Fibroblast of peridontal ligament (primary cell): ENCODE measurements at regions not wholly inside any gene's neighbourhood (a gene's known extent, or its start where the extent isn't known, plus 50 kb on each side); places are given as distances from the start of the nearest gene placed in this dataset.
"Not testable (repeated sequence)": the region's sequence is repeated elsewhere in the genome, so short reads cannot be mapped to it uniquely, and the experiment has no call there.

ENCODE experiments used
- DNase-seq: peaks from one replicate; pipeline ENCODE4 v3.0.0-alpha.2; 2010; ENCODE audit errors: extremely low read depth

DNA sequence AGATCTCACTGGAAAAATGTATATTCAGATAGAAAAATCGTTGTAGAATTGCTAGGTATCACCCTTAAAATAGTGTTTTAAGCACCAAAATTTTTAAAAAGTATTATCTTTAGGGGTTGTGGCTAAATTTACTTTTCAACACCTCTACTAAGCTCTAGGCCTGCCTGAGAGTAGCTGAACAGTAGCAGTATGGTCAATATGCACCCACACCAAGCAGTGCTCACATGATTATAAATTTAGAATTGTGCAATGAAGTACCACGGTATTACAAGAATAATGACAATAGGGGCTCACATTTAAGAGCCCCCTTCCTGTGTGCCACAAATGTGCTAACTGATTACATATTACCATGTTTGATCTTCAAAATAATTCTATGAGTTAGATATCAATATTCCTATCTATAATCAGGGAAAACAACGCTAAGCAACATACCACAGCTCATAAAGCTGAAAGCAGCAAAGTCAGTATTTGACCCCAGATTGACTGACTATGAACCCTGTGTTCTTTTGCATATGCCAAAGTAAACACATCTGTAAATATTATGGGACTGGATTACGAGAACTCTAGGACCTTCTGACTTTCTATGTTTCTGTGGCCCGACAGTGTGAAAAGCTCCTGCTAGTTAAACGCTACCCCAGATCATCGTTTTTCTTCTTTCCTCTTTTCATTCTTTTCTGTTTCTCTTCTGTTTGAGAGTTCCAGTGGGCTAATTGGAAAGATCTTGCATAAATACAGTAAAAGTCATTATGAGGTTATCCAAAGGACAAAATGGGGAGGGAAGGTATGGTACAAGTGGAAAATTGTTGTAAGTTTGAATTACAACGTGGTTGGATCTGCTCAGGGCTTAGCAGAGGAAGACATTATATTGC, 201.1 kb upstream of the C1orf87 start:
- peak; percentile 19 for DNase-seq

DNA sequence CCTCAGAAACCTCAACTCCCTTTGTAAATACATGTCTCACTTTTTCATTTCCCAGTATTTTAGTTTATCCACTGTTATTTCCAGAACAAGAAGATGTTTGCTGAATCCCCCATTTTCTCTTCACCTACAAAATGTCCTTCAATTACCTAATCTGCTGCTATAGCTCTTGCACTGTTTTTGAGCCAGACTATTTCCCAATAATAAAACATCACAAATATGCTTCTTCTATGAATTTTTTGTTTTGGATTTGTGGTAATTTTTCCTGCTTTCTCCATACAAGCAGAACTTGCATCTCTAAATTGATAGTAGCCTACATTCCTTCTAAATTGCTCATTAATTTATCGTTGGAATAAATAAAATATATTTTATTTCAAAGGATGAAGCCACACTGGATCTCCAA, 199.6 kb upstream of the C1orf87 start:
- DNase-seq: peak; percentile 27

DNA sequence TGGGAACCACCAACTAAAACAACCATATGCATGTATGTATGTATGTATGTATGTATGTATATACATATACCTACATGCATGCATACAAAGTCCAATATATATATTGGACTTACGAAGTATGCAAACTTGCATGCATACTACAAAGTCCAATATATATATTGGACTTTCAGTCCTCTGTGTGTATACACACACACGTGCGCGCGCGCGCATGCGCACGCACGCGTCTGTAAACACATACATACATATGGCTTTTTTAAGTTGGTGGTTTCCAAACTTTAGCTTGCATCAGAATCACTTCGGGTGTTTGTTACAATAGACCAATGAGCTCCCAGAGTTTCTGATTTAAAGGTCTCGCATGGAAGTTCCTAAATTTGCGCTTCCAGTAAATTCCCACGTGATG, 197.5 kb upstream of the C1orf87 start:
- no peak for DNase-seq

DNA sequence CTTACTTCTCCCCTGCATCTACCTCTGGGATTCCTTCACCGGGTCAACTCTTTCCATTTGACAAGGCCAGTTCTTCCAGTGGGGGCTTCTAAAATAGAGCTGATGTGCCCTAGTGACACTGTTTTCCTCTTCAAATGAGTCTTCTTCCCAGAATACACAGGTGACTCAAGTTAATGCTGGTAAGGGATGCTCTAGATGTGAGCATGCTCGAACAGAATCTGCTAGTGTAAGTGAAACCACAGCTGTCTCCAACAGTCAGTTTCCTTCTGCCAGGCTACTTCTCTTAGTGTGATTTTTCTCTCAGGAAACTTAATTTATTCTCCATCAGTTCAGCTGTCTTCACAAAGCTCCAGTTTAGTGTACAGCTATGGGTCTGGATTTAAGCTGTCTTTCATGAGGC, 194.9 kb upstream of the C1orf87 start:
- DNase-seq: no peak

DNA sequence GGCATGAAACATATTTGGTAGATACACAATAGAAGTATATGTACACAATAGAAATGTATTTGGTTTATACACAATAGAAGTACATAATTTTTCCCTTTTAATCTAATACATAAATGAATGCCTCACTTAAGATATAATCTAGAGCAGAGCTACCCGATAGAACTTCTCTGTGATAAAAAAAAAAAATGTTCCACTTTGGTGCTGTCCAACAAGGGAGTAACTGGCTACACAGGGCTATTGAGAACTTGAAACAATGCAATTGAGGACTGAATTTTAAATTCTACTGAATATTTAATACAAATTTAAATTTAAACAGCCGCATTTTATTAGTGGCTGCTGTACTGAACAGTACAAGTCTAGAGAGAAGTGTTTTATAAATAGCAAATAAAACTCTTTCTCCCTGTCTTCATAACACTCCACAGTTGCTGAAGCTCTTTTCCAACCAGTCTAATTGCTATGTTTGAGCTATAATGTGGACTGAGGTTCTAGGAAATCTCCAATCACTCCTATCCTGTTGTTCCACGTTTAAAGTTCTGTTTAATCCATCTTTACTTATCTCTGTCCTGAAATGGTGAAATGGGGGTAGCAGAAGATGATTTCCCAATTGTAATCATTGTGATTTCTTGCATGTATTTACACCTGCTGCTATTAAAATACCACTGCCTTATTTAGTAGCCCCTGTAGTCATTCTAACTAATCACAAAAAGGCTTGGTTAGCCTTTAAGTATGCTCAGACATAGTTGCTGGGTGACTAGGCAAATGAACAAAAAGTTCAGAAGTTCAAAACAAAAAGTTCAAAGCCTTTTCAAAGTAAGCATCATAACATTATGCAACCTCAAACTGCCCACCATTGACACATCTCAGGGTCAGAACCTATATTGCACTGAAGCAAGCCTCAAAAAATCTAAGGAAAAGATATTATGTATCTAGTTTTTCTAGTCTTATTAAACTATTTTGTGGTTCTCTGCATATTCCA, 192.3 kb upstream of the C1orf87 start:
- peak; percentile 73 for DNase-seq

DNA sequence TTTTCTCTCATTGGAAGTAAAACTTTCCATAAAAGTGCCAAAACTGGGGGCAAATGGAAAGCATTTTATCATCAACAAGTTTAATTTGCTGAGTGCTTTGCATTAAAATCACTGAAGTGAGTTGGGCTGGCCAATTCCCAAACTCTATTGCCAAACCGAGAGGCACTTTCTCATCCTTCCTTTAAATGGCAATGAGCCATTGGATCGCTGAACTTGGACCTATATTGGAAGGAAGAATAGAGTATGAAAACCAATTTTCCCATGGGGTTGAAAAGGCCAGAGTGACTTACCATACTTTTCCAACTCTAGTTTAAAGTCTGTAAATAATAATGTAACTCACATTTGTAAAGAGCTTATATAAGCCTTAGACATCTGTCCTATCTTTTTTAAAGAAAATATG, 189.1 kb upstream of the C1orf87 start:
- DNase-seq: peak; percentile 72

DNA sequence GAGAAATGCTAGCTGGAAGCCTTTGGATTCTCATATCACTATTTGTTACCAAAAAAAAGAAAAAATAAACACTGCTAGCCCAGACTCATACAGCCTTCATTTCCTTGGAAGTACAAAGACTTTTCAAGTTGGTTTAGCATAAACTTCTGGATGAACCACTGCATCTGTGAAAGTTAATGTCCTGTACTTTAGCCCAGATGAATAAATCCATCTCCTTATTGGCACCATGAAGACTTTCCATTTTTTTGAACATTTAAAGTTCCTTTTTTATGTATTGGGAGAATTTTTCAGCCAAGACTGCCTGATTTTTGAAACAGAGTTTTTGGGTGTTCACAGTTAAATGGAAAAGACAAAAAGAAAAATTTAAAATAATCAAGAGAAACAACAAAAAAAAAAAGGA, 184.0 kb upstream of the C1orf87 start:
- peak; percentile 41 for DNase-seq

DNA sequence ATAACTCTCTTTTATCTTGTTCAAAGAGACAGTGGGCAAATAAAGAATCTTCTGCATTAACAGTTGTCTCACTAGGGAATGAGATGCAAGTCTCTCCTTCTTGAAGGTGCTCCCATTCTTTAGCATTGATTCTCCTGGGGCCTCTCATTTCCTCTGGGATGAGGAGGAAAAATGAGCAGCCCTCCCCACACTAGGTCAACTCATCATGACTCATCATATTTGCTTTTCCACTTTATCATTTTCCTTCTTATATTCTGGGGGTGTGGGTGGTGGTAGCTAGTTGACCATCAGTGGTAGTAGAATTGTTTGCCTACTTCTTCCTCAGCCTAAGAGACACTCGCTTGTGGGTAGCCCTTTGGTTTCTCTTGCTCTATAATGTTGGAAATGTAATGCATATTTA, 182.0 kb upstream of the C1orf87 start:
- DNase-seq: peak; percentile 13

DNA sequence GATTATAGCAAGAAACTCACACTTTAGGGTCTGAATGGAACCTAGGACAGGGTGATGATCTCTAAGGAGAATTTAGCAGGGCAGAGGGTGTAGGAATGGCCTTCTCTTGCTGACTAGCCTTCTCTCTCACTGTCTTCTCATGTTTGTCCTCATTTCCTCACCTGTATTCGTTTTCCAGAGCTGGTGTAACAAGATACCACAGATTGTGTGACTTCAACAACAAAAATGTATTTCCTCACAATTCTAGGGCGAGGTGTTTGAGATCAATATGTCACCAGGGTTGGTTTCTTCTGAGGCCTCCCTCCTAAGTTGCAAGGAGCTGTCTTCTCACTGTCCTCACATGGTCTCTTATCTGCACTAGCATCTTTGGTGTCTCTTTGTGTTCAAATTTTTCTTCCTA, 177.9 kb upstream of the C1orf87 start:
- no peak for DNase-seq

DNA sequence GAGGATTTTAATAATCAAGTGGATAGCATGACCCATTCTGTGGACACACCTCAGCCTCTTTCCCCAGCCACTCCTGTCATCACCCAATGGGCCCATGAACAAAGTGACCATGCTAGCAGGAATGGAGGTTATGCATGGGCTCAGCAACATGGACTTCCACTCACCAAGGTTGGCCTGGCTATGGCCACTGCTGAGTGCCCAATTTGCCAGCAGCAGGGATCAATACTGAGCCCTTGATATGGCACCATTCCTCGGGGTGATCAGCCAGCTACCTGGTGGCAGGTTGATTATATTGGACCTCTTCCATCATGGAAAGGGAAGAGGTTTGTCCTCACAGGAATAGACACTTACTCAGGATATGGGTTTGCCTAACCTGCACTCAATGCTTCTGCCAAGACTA, 173.9 kb upstream of the C1orf87 start:
- not testable (repeated sequence) for DNase-seq

DNA sequence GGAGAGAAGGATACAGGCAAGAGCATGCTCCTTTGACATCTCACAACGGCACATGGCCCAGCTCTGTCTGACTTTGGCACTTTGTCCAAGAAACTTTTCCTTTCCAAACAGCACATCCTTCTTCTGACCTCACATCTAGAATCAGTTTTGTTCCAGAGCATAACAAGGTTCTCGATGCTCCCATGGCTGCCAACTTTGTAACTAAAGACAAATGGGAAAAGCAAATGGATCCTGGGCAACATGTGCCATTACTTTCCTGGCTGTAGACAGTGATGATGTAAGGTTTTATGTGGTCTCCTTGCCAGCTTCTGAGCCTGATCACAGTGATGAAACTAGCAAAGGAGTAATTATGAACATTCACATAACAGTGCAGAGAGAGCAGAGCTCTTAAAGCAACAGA, 171.8 kb upstream of the C1orf87 start:
- DNase-seq: peak; percentile 67

DNA sequence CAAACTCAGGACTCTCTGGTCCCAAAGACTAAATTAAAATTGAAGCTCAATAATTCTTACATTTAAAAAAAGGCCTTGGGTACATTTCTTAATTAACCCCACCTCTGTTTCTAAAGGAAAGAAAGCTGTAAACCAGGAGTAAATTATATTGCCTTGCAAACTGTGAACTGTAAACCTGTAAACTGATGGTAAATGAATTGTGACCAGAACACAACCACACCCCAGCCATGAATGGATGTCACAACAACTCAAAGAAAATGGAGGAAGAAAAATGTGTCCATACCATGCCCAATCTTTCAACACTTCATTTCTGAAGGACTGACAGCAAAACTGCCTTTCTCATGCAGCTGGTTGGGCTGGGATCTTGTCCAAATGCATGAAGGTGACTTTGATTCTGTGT, 171.3 kb upstream of the C1orf87 start:
- no peak for DNase-seq

DNA sequence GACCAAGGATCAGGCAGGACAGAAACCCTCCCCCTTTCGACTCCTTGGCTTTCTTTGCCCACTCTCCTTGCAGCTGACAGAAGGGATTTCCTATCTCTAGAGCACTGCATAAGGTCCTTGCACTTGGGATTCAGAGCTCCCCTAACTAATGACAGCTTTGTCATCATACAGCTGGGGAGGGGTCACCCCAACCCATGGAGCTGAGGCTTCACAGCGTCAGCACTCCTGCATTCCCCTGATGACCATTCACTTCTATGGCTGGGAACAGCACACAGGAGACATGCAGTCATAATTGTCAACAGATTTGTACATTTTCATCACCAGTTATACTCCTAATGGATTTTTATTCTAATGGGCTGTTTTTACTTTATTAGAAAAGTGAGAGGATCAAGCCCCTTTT, 161.7 kb upstream of the C1orf87 start:
- no peak for DNase-seq

DNA sequence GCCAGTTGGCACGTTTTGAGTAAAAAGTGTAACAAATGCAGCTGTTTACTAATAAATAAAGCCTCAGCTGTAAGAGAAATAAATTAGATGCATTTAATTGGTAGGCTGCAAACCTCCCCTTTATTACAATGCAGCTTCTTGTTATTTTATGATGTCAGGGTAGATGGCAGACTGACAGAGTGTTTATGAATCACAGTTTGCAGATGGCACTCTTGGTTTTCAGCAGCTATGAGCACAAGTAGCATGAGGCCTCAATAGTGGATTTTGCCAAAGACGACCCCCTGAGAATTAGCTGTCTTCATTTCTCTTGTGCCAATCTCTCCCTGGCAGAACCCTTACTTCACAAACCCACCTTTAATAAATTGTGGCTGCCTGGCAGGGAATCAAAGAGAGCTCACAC, 161.2 kb upstream of the C1orf87 start:
- peak; percentile 25 for DNase-seq

DNA sequence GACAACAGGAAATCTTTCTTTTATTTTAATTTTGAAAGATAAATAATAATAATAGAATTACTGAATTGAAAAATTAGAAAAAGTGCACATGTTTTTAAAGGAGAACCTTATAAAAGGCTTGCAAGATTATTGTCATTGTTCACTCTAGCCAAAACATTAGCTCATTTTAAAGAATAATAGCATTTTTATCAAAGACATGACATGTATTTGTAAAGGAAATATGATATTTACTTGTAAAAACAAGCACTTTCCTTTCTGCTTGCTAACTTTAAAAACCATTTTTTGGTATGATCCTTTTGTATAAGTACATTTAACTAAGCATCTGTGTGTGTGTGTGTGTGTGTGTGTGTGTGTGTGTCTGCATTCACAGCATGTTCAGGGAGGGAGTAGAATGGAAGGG, 156.3 kb upstream of the C1orf87 start:
- no peak for DNase-seq

DNA sequence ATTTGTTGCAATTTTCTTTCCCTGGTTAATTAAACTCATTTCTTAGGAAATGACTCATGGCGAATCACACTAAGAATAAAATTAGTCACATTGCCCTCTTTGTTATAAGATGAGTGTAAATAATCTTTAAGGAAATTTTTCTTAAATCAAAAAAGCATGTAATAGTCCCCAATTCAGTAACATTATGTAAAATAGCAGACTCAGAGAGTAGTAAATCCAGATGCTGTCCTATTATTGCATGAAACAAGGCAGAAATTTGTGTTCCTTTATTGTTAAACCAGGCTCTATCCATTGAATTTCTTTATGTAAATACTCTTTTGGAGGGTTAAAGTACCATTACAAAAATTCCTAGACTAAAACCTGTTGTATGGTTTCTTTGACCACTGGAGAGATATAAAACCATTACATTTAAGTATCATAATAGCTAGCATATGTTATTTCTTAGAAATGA, 154.5 kb upstream of the C1orf87 start:
- peak; percentile 58 for DNase-seq

DNA sequence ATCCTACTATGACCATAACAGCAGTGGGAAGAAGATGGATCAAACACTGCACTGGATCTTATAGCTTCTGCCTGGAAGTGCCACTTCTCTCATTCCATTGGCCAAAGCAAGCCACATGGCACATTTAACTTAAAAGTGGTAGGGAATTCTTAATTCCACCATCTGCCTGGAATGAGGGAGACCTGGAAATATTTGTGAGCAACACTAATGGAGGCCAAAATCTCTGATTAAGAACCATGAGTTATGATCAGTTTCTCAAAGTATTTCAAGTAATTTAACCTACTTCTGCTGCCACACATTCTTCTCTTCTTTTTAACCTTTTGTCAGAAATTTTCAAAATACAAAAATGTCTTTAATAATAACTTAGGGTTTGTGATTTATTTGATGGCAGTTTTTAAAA, 154.0 kb upstream of the C1orf87 start:
- no peak for DNase-seq

DNA sequence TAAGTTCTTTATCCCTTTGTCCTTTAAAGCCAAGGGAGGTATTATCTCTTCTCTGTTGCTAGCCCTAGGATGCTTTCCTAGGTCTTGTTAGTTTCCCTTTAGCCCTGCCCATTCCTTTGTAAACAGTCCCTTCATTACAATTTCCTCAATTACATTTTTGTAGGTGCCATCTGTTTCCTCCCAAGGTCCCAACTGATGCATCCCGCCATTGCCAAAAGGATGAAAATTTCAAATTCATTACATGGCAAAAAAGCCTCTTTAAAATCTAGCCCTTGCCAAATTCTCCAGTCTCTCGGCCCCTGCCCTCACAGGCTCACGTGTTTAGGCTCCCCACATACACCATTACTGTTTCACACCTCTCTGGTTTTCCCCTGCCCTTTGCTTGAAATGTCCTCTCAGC, 151.9 kb upstream of the C1orf87 start:
- DNase-seq: no peak

DNA sequence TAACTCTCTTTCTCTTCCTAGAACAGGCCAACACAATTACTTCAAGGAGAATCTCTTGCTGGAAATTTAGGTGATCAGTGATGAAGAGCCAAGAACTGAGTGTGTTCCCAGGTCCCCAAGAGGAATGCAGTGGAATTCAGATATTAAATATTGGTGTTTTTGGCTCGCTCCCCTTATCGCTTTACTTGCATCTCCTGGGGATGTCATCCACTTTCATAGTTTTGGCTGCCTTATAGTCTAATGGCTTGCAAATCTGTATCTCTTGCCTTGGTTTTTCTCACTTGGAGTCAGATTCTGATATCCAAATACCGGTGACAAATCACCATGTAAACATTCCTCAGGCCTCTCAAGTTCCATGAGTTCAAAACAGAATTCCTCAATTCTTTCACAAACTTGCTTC, 151.0 kb upstream of the C1orf87 start:
- DNase-seq: peak; percentile 12

DNA sequence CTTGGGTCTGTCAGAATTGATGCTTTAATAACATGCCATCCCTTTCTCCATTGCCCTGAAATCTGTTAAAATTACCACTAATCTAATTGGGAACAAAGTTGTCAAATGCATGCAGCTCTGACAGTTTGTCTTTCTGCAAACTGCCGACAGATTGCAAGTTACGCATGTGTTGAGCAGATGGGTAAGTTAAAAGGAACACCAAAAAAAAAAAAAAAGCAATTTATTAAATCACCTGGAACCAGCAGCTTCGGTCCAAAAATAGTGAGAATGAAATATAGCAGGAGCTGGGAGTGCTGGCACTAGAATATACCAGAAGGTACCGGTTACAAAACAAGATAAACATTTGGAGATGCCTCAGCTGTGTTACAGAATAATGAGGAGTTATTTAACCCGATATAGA, 149.6 kb upstream of the C1orf87 start:
- no peak for DNase-seq

DNA sequence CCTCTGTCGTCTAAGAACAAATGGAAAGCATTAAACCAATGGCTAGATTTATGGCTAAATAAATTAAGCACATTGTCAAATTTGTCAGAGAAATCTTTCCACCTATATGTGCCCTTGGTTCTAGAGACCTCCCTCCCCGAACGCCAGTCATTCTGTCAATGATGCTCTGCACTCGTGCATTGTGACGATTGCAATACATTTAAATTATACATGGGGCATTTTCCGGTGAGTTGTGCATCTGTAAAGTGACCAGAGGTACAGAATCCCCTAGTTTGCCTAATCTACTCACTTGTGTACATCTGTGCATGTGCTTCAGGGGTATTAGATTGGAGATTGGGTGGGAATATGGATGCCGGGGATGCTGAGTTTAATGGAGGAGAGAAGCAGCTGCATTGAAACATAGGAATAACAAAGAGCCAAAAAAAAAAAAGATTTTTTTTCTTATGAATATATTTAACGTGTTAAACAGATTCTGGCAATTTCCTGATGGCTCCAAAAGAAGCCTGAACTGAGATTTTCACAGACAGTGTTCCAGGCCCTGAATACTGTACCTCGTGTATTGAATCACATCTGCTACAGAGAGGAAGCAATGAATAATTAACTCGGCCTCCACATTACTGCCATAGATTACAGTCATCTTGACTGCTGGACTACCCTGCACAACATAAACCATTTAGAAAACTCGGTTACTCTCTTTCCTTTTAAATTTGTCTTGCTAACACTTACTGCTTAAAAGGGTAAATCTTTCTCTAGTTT, 149.0 kb upstream of the C1orf87 start:
- no peak for DNase-seq

DNA sequence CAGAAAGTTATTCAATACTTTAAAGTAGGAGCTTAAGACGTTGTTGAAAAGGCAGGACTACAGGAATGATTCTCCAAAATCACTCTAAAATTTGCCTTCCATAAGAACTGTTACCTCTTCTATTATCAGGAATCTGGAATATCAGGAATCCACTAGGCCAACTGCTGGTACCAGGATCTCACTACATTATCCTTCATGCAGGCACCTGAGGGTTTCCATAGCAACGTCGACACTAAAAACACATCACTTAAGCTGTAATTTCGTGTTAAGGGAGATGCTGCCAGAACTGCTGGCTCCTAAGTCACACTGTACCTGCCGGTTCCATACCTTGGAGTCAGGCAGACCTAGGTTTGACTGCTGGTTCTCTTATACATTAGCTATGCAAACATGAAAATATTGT, 139.7 kb upstream of the C1orf87 start:
- no peak for DNase-seq
